Activated CD4-positive, alpha-beta T cell treated with anti-CD3 and anti-CD28 coated beads, Interleukin-2, amount 50 U/mL, for 1 hour (primary cell): ENCODE measurements at regions not wholly inside any gene's neighbourhood (a gene's known extent, or its start where the extent isn't known, plus 50 kb on each side); places are given as distances from the start of the nearest gene placed in this dataset.
A peak's percentile ranks its signal among the peaks of the same experiment; 100 is the strongest.
"Not testable (repeated sequence)": the region's sequence is repeated elsewhere in the genome, so short reads cannot be mapped to it uniquely, and the experiment has no call there.

Experiments
- DNase-seq: peaks from one replicate; pipeline ENCODE4 v3.0.0-alpha.2; 2020

GRCh38 chr9:41754403-41754802 lies 374.8 kb downstream of the CNTNAP3B start:
- DNase-seq, result not testable (repeated sequence)

- not testable (repeated sequence) for DNase-seq
These were observed 387.3 kb downstream of the CNTNAP3B start for GRCh38 chr9:41741897-41742296.

DNA sequence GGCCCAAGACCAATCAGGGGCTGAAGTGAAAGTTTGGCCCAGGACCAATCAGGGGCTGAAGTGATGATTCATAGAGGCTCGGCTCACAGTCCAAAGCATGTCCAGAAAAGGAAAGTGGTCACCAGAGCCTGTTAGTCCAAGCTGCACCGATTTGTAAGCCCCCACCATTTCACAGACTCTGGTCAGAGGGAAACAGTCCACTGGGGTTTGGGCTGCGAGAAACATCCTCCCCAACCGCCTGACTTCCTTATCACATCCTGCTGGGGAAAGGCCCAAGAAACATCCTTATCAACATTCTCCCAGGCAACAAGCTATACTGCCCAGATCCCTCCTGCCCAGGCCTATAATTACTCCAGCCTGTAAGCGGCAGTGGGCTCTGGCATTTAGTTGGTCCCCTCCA lies 388.1 kb downstream of the CNTNAP3B start:
- not testable (repeated sequence) for DNase-seq

GRCh38 chr9:41738681-41739080 lies 390.5 kb downstream of the CNTNAP3B start:
- not testable (repeated sequence) for DNase-seq

GRCh38 chr9:41699190-41699589 lies 430.0 kb downstream of the CNTNAP3B start:
- DNase-seq, result not testable (repeated sequence)

DNA sequence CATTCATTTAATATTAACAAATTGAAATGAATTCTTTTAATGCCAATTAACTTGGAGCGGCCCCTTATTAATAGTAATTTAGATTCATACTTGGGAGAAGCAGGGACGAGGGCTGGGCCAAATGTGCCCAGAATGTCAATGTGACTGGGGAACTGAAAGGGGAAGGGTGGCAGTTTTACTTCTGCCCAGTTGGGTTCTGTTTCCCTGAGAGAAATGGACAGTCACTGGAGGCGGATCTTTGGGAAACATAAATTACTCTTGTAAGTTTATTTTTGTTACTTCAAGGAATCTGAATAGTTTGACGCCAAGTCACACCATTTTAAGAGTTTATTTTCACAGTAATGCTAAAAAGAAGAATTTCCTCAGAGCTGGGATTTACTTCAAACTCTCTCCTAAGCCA lies 432.1 kb downstream of the CNTNAP3B start:
- not testable (repeated sequence) for DNase-seq

- not testable (repeated sequence) for DNase-seq
These were observed 449.9 kb downstream of the CNTNAP3B start for GRCh38 chr9:41679312-41679711.

- not testable (repeated sequence) for DNase-seq
These were observed 465.7 kb downstream of the CNTNAP3B start for GRCh38 chr9:41663497-41664036.

DNA sequence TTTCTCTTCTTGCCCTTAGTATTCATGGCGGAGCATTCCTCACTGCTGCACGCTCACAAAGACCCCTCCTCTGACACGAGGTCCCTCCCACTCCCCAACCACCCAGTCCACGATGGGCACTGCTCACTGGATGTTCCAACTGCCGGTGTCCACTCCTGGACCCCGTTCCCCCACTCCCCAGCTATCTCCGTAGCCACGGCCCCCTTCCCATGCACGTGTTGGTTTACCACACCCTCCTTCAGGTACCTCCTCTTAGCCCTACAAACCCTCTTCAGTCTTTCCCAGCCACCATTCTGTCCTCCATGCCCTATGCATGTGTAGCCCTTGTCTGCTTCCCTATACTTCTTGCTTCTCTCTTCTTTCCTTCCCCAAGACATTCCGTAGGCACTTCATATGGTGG lies 469.6 kb upstream of the ZNG1F start:
- DNase-seq, result not testable (repeated sequence)

- DNase-seq, result not testable (repeated sequence)
These were observed 469.0 kb upstream of the ZNG1F start for GRCh38 chr9:41658116-41658515.

- not testable (repeated sequence) for DNase-seq
These were observed 468.0 kb upstream of the ZNG1F start for GRCh38 chr9:41657141-41657540.

DNA sequence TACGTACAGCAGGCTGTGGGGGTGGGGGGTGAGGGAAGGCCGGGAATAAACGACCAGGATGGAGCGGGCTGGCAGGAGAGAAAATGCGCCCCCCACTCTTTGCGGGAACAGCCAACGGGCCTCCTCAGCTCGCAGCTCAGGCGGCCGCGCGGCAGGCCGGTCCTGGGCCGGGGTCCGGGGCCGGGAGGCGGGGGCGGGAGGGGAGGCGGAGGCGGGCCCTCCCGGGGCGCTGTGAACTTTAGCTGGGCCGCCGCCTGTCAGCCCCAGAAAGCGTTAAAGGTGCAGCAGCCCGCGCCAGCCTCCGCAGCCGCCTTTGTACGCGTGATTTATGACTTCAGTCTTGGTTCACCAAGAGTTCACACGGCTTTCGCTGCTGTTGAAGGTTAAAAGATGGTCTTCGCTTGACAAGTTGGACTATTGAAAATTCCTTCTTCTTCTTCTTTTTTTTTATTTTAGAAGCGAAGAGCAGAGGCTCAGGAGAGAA lies 466.0 kb upstream of the ZNG1F start:
- peak; percentile 3 for DNase-seq

- not testable (repeated sequence) for DNase-seq
These were observed 465.2 kb upstream of the ZNG1F start for GRCh38 chr9:41654349-41654748.

DNA sequence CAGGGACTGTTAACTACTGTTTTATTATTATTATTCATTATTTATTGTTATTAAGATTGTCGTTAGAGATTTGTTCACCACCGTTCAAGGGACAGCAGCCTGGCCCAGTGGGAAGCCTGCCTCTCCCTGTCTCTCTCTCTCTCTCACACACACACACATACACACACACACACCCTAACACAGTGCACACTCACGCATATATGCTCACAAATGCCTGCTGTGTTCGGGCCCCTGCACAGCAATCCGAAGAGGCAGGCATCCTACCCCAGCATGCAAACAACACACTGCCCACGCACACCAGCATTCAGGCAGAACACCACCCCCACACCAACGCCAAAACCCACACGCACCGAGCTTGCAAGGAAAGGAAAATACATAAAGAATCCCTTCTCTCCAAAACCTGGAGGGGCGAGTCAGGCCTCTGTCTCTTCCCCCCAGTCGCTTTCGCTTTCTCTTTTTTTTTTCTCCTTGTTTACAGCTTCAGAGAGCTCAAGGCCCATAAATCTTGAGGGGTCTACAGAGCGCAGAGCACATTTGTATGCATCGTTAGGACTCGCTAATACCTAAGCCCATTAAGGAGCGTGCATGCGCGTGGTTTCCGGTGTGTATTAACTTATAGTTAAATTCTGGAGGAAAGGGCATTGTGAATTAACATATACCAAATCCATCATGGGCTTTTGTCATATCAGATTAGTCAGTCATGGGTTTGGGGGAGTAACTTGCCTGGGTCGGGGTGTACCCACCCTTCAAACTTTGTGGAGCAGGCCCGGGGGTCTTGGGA lies 464.6 kb upstream of the ZNG1F start:
- DNase-seq, result not testable (repeated sequence)

- not testable (repeated sequence) for DNase-seq
These were observed 463.7 kb upstream of the ZNG1F start for GRCh38 chr9:41652800-41653199.

DNA sequence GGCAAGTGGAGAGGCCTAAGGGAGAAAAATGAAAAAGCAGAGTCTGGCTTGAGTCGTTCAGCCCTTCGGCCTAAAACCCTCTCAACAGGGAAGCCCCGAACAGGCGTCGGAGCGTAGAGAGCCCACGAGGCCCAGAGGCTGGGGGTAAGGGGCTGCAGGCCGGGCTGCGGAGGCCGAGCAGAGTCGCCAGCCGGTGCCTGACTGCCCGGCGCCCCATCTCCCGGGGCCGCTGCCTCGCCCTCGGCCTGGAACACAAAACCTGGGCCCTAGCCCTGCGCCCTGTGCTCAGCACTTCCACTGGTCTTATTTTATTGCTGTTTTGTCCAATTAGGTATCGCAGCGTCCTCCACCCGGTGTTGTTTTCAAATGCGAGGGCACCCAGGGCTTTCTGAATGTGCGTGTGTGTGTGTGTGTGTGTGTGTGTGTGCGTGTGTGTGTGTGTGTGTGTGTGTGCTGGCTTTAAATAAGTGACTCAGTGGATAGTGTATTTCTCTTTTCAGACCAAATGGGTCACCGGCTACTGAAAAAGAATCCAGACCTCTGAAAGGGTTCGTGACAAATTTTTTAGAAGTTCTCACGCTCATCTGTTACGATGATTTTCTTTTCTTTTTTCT lies 463.1 kb upstream of the ZNG1F start:
- DNase-seq, result not testable (repeated sequence)

GRCh38 chr9:41650086-41650485 lies 461.0 kb upstream of the ZNG1F start:
- not testable (repeated sequence) for DNase-seq

- DNase-seq, result not testable (repeated sequence)
These were observed 459.4 kb upstream of the ZNG1F start for GRCh38 chr9:41648564-41648963.

- not testable (repeated sequence) for DNase-seq
These were observed 457.1 kb upstream of the ZNG1F start for GRCh38 chr9:41646246-41646645.

DNA sequence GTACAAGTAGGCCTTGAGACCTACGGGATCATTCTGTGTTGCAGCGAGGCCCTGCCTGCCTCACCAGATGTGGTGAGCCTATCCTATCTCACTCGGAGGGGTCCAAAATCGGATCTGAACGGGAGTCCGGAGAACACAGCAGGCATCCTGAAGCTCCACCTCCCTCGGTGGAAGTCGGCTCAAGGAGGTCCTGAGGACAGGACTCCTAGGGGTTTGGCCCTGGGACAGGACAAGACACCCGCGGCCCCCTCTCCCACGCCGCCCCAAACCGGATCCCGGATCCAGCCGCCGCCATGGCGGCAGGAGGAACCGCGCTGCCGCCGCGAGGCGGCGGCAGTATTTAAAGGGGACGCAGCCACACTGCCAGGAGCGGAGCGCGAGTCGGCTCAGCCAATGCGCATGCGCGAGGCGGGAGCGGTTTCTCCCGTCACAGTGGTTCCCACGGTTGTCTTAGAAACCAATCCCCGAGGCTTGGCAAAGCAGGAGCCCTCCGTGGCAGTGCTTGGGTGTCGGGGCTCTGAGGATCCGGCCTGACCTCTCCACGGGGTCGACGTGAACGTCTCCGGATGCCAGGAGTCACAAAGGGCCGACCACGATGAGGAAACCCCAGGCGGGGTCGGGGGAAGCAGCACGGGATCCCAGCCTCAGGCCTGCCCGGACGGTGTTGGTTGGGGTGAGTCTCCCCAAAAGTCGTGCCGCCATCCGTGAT lies 454.6 kb upstream of the ZNG1F start:
- not testable (repeated sequence) for DNase-seq

- not testable (repeated sequence) for DNase-seq
These were observed 444.6 kb upstream of the ZNG1F start for GRCh38 chr9:41633726-41634125.

DNA sequence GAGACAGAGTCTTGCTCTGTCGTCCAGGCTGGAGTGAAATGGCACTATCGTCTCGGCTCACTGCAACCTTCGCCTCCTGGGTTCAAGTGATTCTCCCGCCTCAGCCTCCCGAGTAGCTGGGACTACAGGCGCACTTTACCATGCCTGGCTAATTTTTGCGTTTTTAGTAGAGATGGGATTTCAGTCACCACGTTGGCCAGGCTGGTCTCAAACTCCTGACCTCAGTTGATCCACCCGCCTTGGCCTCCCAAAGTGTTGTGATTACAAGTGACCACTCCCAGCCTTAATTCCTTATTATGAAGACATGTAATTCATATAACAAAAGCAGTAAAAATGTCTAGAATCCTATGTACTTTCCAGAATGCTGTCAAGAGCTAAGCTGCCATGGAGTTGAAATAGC lies 434.5 kb upstream of the ZNG1F start:
- not testable (repeated sequence) for DNase-seq

DNA sequence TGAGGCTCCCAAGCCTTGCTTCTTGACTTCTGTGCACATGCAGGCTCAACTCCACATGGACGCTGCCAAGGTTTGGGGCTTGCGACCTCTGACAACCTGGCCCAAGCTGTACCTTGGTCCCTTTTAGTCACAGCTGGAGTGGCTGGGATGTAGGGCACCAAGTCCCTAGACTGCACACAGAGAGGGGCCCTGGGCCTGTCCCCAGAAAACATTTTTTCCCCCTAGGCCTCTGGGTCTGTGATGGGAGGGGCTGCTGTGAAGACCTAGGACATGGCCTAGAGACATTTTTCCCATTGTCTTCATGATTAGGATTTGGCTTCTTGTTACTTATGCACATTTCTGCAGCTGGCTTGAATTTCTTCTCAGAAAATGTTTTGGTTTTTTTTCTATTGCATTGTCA lies 430.1 kb upstream of the ZNG1F start:
- DNase-seq, result not testable (repeated sequence)
